PC-3 (cell line): ENCODE measurements at regions not wholly inside any gene's neighbourhood (a gene's known extent, or its start where the extent isn't known, plus 50 kb on each side); places are given as distances from the start of the nearest gene placed in this dataset.
A peak's percentile ranks its signal among the peaks of the same experiment; 100 is the strongest.

Source experiments
- ATAC-seq: fragments of 200-7000 bp; cut with Tn5 transposase; 2 replicates; pipeline ENCODE4 v1.9.1; 2020; ENCODE audit warnings: mild to moderate bottlenecking, moderate library complexity
- BruUV-seq: library from RNA; stranded (reverse); fragments of 400-500 nt; replicated peaks from 2 replicates; lab custom pipeline; 2021; lab: Mats Ljungman, UMichigan
- CTCF ChIA-PET: fragments of 300-600 bp; sonication (Branson Sonifier 250); formaldehyde crosslinking; loops from one replicate; lab custom pipeline; 2022; ENCODE audit warnings: antibody characterized with exemption; lab: Charles Lee
- POLR2A ChIA-PET: fragments of 300-600 bp; sonication (Branson Sonifier 250); formaldehyde crosslinking; loops from one replicate; lab custom pipeline; 2022; ENCODE audit warnings: antibody characterized with exemption; ENCODE audit not compliant: unreplicated experiment; lab: Charles Lee
- DNase-seq: peaks from one replicate; pipeline ENCODE4 v3.0.0-alpha.2; 2015
- H2AFZ ChIP-seq: fragments of 300-600 bp; sonication (generic); 2 replicates; pipeline ENCODE4 v1.6.0; 2016; ENCODE audit warnings: antibody characterized with exemption, low read length
- H3F3A ChIP-seq: fragments of 300-600 bp; sonication (generic); one replicate; pipeline ENCODE4 v1.6.0; 2017; ENCODE audit warnings: antibody characterized with exemption, low read length, control low read depth, mild to moderate bottlenecking; ENCODE audit not compliant: unreplicated experiment
- H3K27ac ChIP-seq: fragments of 300-600 bp; sonication (generic); 2 replicates; pipeline ENCODE4 v1.5.1; 2016; ENCODE audit warnings: mild to moderate bottlenecking, low read length
- H3K27me3 ChIP-seq: fragments of 300-600 bp; sonication (generic); 2 replicates; pipeline ENCODE4 v1.6.1; 2016; ENCODE audit warnings: low read length, mixed read lengths
- H3K36me3 ChIP-seq: fragments of 300-600 bp; sonication (generic); 2 replicates; pipeline ENCODE4 v1.6.1; 2016; ENCODE audit warnings: low read depth, mixed run types, low read length, mixed read lengths
- H3K4me1 ChIP-seq: fragments of 300-600 bp; sonication (generic); 2 replicates; pipeline ENCODE4 v1.5.1; 2016; ENCODE audit warnings: low read length; ENCODE audit not compliant: insufficient read depth
- H3K4me2 ChIP-seq: fragments of 300-600 bp; sonication (generic); 2 replicates; pipeline ENCODE4 v1.6.0; 2016; ENCODE audit warnings: low read length
- H3K4me3 ChIP-seq: fragments of 300-600 bp; sonication (generic); 2 replicates; pipeline ENCODE4 v1.5.1; 2016; ENCODE audit warnings: mild to moderate bottlenecking, low read length, mixed read lengths
- H3K79me2 ChIP-seq: fragments of 300-600 bp; sonication (generic); 2 replicates; pipeline ENCODE4 v1.6.1; 2017; ENCODE audit warnings: low read length, mixed read lengths
- H3K9ac ChIP-seq: fragments of 300-600 bp; sonication (generic); 2 replicates; pipeline ENCODE4 v1.6.0; 2016; ENCODE audit warnings: mild to moderate bottlenecking, low read length
- H3K9me2 ChIP-seq: fragments of 300-600 bp; sonication (generic); replicated peaks from 2 replicates; pipeline ENCODE4 v1.6.1; 2016; ENCODE audit warnings: mixed run types, low read length, mixed read lengths
- H3K9me3 ChIP-seq: fragments of 300-600 bp; sonication (generic); 2 replicates; pipeline ENCODE4 v1.6.1; 2016; ENCODE audit warnings: low read length, mixed read lengths
- H4K20me1 ChIP-seq: fragments of 300-600 bp; sonication (generic); 2 replicates; pipeline ENCODE4 v1.6.1; 2016; ENCODE audit warnings: low read length, mixed read lengths
- EZH2 ChIP-seq: fragments of 300-600 bp; sonication (generic); IDR thresholded peaks from one replicate; pipeline ENCODE4 v1.6.1; 2017; ENCODE audit warnings: antibody characterized with exemption, mild to moderate bottlenecking, low read length; ENCODE audit not compliant: unreplicated experiment
- EZH2phosphoT487 ChIP-seq: fragments of 300-600 bp; sonication (generic); IDR thresholded peaks from 2 replicates; pipeline ENCODE4 v1.6.1; 2018; ENCODE audit warnings: mild to moderate bottlenecking, antibody characterized with exemption, low read length, borderline replicate concordance
- intact Hi-C: fragments of 100-400 bp; cut with micrococcal nuclease; formaldehyde crosslinking; loops from 2 replicates; pipeline ENCODE4 v1.9.0; 2023
- TF ChIP-seq, protein P1 (sequence below): fragments of 300-600 bp; sonication (generic); conservative IDR thresholded peaks from 2 replicates; pipeline ENCODE4 v1.5.1; 2017; ENCODE audit warnings: antibody characterized with exemption, low read depth, mild to moderate bottlenecking, low read length

DNA sequence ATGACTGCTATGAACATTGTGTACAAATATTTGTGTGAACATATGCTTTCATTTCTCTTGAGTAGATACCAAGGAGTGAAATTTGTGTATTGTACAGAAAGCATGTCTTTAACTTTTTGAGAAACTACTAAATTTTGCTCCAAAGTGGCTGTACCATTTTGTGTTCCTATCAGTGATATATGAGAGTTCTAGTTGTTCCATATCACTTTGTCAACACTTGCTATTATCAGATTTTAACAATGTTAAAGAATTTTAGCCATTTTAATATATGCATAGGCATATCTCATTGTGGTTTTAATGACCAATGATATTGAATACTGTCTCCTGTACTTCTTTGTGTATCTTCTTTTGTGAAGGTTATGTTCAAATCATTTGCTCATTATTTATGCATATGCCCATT lies 142.9 kb upstream of the NR3C1 start:
- Histone ChIP-seq H3K79me2 (no peaks in the 10 kb centered on the region), H3F3A (no peaks in the 10 kb centered on the region), H3K27me3 (no peaks in the 10 kb centered on the region), H3K4me2 (no peak overlapping the region), H3K27ac (no peak overlapping the region), H3K4me1 (peaks cover 29% of the 10 kb centered on the region), H3K36me3 (no peaks in the 10 kb centered on the region), H4K20me1 (no peaks in the 10 kb centered on the region), H3K9me2 (no peaks in the 10 kb centered on the region), H3K9ac (no peak overlapping the region), H2AFZ (no peak overlapping the region), H3K9me3 (no peaks in the 10 kb centered on the region), H3K4me3 (no peak overlapping the region)
- ATAC-seq (no peak), DNase-seq (no peak)
- intact Hi-C loops = no loop called here
- ChIA-PET POLR2A (no interaction called here), CTCF (no interaction called here)
- BruUV-seq = no TSS peak
- TF ChIP-seq EZH2phosphoT487 (no peak), EZH2 (no peak)
- TF ChIP-seq, protein P1, sequence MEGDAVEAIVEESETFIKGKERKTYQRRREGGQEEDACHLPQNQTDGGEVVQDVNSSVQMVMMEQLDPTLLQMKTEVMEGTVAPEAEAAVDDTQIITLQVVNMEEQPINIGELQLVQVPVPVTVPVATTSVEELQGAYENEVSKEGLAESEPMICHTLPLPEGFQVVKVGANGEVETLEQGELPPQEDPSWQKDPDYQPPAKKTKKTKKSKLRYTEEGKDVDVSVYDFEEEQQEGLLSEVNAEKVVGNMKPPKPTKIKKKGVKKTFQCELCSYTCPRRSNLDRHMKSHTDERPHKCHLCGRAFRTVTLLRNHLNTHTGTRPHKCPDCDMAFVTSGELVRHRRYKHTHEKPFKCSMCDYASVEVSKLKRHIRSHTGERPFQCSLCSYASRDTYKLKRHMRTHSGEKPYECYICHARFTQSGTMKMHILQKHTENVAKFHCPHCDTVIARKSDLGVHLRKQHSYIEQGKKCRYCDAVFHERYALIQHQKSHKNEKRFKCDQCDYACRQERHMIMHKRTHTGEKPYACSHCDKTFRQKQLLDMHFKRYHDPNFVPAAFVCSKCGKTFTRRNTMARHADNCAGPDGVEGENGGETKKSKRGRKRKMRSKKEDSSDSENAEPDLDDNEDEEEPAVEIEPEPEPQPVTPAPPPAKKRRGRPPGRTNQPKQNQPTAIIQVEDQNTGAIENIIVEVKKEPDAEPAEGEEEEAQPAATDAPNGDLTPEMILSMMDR = no peak

DNA sequence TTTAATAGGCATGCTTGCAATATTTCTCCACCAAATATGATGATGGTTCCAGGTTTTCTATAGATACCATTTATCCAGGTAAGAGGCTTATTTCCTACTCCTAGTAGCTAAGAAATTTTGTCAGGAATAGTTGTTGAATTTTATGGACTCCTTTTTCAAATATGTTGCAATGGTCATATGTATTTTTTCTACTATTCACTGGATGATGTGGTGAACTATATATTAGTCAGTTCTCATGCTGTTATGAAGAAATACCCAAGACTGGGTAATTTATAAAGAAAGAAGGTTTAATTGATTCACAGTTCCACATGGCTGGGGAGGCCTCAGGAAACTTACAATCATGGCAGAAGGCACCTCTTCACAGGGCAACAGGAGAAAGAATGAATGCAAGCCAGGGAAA lies 141.1 kb upstream of the NR3C1 start:
- no TSS peak for BruUV-seq
- Histone ChIP-seq H4K20me1 (no peaks in the 10 kb centered on the region), H3F3A (no peaks in the 10 kb centered on the region), H3K4me1 (peaks cover 22% of the 10 kb centered on the region), H3K36me3 (no peaks in the 10 kb centered on the region), H3K9me2 (no peaks in the 10 kb centered on the region), H3K79me2 (no peaks in the 10 kb centered on the region), H3K9me3 (no peaks in the 10 kb centered on the region), H3K27me3 (no peaks in the 10 kb centered on the region), H3K4me3 (no peak overlapping the region), H3K4me2 (0 out of 2 replicates have a peak overlapping the region, but pooled peaks have one; percentile 12), H3K27ac (peak overlapping the region; percentile 43), H3K9ac (no peak overlapping the region), H2AFZ (no peak overlapping the region)
- ATAC-seq (no peak), DNase-seq (no peak)
- no peak for TF ChIP-seq EZH2phosphoT487
- TF ChIP-seq, protein P1 = no peak
- TF ChIP-seq EZH2 = no peak
- CTCF ChIA-PET = interaction anchor here (1.0 kb wide), 1 partner anchor 41 kb away, joined by 4 read pairs; no protein-coding TSS in a partner anchor
- POLR2A ChIA-PET = no interaction called here
- intact Hi-C loops = no loop called here
